HG02943 (cell line): ENCODE measurements at regions not wholly inside any gene's neighbourhood (a gene's known extent, or its start where the extent isn't known, plus 50 kb on each side); places are given as distances from the start of the nearest gene placed in this dataset.

Source experiments
- ATAC-seq: cut with Tn5 transposase; IDR thresholded peaks from one replicate; pipeline ENCODE4 v1.9.1; 2021; ENCODE audit warnings: mild to moderate bottlenecking, low read depth, moderate library complexity; ENCODE audit not compliant: unreplicated experiment

DNA sequence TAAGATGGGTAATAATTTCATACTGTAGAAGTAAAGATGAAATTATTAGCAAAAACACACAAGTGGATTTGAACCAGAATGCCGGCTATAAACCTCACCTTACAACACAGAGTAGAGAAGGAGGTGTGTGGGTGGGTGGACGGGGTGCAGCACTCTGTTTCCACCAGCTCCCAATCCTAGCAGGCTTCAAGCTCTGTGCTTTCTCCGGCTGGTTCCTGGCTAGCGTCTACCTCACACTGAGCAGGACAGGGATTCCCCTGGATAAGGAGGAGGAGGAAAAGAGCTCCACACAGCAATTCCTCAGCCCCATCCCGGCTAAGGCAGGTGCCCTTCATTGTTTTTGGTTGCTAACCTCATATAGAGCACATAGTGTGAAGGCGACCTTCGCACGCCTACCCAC, 453.3 kb downstream of the C6orf118 start:
- ATAC-seq = no peak

GRCh38 chr6:164855281-164855680, 454.1 kb downstream of the C6orf118 start:
- ATAC-seq = no peak

GRCh38 chr6:164854526-164854925, 454.9 kb downstream of the C6orf118 start:
- ATAC-seq = no peak

- no peak for ATAC-seq
Measured at GRCh38 chr6:164845773-164846172, 463.6 kb downstream of the C6orf118 start.

- no peak for ATAC-seq
Measured at GRCh38 chr6:164842085-164842484, 467.3 kb downstream of the C6orf118 start.

GRCh38 chr6:164838068-164838615, 471.3 kb downstream of the C6orf118 start:
- no peak for ATAC-seq

GRCh38 chr6:164836486-164836885, 472.9 kb downstream of the C6orf118 start:
- ATAC-seq = no peak

DNA sequence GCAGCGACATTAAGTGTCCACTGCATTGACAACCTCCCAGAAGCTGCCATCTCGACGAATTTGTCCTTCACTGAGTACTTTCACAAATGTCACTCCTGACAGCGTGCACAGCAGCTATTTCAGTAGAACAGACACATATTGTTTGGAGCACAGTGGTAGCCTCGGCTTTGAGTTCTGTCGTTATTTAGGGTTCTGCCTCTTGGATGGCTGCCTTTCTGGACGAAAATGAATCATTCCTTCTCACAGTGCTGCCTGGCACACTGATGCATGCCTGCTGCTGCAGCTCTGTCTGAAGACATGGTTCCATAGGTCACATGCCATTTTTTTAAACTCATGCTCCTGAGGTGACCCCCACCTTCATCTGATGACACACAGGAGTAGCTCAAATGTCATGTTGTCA, 477.0 kb downstream of the C6orf118 start:
- no peak for ATAC-seq

DNA sequence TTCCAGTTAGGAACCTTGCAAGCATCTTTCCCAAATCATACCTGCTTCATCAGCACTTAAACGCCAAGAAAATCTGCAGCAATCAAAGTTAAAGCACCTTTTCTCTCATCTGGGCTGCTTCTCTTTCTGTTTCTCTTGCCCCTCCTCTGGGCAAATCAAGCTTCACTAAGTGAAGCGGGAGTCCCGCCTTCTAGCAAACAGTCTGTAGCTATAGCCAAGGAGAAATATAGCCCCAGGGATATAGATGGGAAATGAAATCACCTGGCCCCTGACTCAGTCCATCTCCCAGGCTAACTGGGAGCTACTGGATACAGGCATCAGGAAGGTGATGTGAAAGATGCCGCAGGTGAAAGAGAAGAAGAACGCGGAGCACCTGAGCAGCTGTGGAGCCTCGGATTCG, 481.9 kb downstream of the C6orf118 start:
- no peak for ATAC-seq

GRCh38 chr6:164826831-164827468, 482.5 kb downstream of the C6orf118 start:
- ATAC-seq = no peak

GRCh38 chr6:164825386-164825785, 484.0 kb downstream of the C6orf118 start:
- ATAC-seq = no peak

- ATAC-seq = no peak
Measured at GRCh38 chr6:164817662-164818061, 491.7 kb downstream of the C6orf118 start.

DNA sequence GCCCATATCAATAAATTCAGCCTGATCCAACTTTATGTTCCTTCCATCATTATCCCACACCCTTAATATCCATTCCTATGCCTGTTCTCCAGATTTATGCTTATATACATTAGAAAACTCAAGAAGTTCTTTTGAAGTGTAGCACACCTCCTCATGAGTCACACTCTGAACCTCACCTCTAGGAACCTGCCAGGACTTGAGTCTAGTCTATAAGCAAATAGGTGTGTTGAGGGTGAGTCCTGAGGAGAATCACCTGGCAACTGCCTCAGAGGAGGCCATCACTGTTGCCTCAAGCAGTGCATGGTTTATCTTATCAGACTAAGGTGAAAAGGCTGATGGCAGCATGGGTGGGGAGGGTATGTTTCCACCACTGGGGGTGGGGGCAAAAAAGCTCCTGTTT, 496.7 kb downstream of the C6orf118 start:
- ATAC-seq = no peak

DNA sequence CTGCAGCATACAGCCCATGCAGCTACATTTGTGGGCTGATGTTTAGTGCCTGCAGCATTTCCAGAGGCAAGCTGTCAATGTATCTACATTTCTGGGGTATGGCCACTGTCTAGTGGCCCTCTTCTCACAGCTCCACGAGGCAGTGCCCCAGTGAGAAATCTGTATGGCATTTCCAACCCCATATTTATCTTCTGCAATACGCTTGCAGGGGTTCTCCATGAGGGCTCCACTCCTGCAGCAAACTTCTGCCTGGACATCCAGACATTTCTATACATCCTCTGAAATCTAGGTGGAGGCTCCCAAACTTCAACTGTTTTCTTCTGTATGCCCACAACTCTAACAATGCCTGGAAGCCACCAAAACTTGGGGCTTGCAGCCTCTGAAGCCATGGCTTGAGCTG, 502.3 kb downstream of the C6orf118 start:
- ATAC-seq = no peak

GRCh38 chr6:164795056-164795815, 514.2 kb downstream of the C6orf118 start:
- no peak for ATAC-seq

- no peak for ATAC-seq
Measured at GRCh38 chr6:164792666-164793065, 516.7 kb downstream of the C6orf118 start.

DNA sequence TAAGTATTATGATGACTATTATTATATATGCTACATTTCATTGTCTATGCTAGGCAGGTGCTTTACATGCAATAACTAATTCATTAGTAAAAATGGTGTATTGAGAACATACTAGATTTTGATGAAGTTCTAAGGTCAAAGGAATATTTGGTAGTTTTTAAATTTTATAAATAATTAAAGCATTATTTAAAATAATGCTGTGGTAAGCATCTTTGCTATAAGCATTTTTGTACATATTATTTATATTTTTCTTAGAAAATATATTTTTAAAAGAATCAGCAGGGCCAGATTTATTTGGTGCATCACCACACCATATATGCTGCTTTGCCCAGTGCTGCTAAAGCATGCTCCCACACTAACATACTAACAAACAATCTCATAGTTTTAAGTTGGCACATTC, 517.9 kb downstream of the C6orf118 start:
- no peak for ATAC-seq

DNA sequence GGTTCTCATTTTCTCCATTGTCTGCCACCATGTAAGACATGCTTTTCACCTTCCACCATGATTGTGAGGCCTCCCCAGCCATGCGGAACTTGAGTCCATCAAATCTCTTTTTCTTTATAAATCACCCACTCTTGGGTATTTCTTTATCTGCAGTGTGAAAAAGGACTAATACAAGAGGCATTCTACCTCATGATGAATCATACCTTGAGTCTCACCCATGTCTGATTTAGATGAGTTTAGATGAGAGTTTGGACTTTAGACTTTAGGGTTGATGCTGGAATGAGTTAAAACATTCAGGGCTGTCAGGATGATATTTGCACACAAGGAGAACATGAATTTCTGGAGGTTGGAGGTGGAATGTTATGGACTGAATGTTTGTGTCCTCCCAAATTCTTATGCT, 545.6 kb downstream of the C6orf118 start:
- no peak for ATAC-seq

DNA sequence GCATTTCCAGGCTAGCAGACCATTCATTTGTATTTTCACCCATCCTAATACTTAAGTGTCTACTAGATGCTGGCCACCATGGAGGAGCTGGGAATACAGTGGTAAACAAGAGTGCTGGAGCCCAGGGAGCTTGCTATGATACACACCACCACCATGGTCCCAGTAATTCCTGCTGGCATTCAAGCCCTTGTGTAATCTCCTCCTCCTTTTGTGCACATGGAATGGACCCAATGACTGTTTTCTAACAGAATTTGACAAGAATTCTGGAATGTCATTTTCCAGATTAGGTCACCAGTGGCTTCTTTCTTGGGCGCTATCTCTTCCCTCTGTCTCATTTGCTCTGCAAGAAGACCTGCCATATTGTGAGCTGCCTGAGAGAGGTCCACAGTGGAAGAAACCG, 552.0 kb downstream of the C6orf118 start:
- ATAC-seq = no peak

GRCh38 chr6:164756723-164757122, 552.7 kb downstream of the C6orf118 start:
- ATAC-seq = no peak

DNA sequence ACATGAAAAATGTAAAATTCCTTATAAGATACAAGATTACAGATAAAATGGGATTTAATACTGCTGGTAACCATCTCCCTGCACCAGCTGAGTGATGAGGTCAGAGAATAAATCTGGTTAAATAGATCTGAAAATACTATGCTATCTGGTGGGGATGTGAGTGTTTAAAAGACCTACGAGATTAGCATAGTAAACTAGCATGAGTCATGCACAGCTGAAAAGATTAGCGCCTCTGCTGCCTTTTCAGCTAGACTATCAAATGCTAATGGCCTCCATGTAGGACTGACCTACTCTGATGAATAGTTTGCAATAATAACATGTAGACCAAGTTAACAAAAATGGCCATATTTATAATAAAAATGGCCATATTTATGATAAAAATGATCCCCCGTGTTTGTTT, 553.3 kb downstream of the C6orf118 start:
- no peak for ATAC-seq

- ATAC-seq = no peak
Measured at GRCh38 chr6:164753517-164753916, 555.9 kb downstream of the C6orf118 start.
